Activated CD4-positive, alpha-beta memory T cell treated with anti-CD3 and anti-CD28 coated beads for 36 hours (primary cell): ENCODE measurements at regions not wholly inside any gene's neighbourhood (a gene's known extent, or its start where the extent isn't known, plus 50 kb on each side); places are given as distances from the start of the nearest gene placed in this dataset.
"Not testable (repeated sequence)": the region's sequence is repeated elsewhere in the genome, so short reads cannot be mapped to it uniquely, and the experiment has no call there.

Experiments
- CTCF ChIA-PET: fragments of 350-600 bp; sonication (Branson Sonifier 250); formaldehyde crosslinking; loops from one replicate; lab custom pipeline; 2021; ENCODE audit warnings: antibody characterized with exemption, inconsistent platforms; lab: Charles Lee
- POLR2A ChIA-PET: fragments of 350-600 bp; sonication (Branson Sonifier 250); formaldehyde crosslinking; loops from one replicate; lab custom pipeline; 2021; ENCODE audit warnings: antibody characterized with exemption; lab: Charles Lee
- DNase-seq: peaks from one replicate; pipeline ENCODE4 v3.0.0-alpha.2; 2020
- H3K27ac Mint-ChIP-seq: one replicate; pipeline ENCODE4 v1.8.0; 2021; ENCODE audit warnings: mixed read lengths
- H3K27me3 Mint-ChIP-seq: one replicate; pipeline ENCODE4 v1.8.0; 2021; ENCODE audit warnings: mixed read lengths
- H3K36me3 Mint-ChIP-seq: one replicate; pipeline ENCODE4 v1.8.0; 2021; ENCODE audit warnings: mixed read lengths
- H3K4me1 Mint-ChIP-seq: one replicate; pipeline ENCODE4 v1.8.0; 2021; ENCODE audit warnings: low read depth, mixed read lengths
- H3K4me3 Mint-ChIP-seq: one replicate; pipeline ENCODE4 v1.8.0; 2021; ENCODE audit warnings: mild to moderate bottlenecking, mixed read lengths
- H3K9me3 Mint-ChIP-seq: one replicate; pipeline ENCODE4 v1.8.0; 2021; ENCODE audit warnings: mixed read lengths
- intact Hi-C: fragments of 100-400 bp; cut with micrococcal nuclease; formaldehyde crosslinking; loops from one replicate; pipeline ENCODE4 v1.15.1; 2023

GRCh38 chrX:10989386-10989785 lies 121.7 kb upstream of the HCCS start:
- CTCF ChIA-PET, result no interaction called here
- Mint-ChIP-seq H3K27ac (no peak overlapping the region), H3K9me3 (no peaks in the 10 kb centered on the region), H3K27me3 (no peaks in the 10 kb centered on the region), H3K4me3 (no peak overlapping the region), H3K36me3 (no peaks in the 10 kb centered on the region), H3K4me1 (no peaks in the 10 kb centered on the region)
- intact Hi-C loops, result no loop called here
- POLR2A ChIA-PET, result no interaction called here
- DNase-seq, result no peak

- no peaks in the 10 kb centered on the region for H3K4me1 Mint-ChIP-seq
- intact Hi-C loops, result no loop called here
- H3K27ac Mint-ChIP-seq, result no peak overlapping the region
- ChIA-PET CTCF (no interaction called here), POLR2A (no interaction called here)
- no peak for DNase-seq
- H3K4me3 Mint-ChIP-seq, result no peak overlapping the region
- no peaks in the 10 kb centered on the region for H3K9me3 Mint-ChIP-seq
- no peaks in the 10 kb centered on the region for H3K27me3 Mint-ChIP-seq
- no peaks in the 10 kb centered on the region for H3K36me3 Mint-ChIP-seq
Observed at GRCh38 chrX:10990418-10990817, 120.7 kb upstream of the HCCS start.

- H3K4me1 Mint-ChIP-seq, result no peaks in the 10 kb centered on the region
- DNase-seq, result no peak
- H3K27ac Mint-ChIP-seq, result no peak overlapping the region
- H3K36me3 Mint-ChIP-seq, result no peaks in the 10 kb centered on the region
- no peaks in the 10 kb centered on the region for H3K9me3 Mint-ChIP-seq
- intact Hi-C loops, result no loop called here
- no peak overlapping the region for H3K4me3 Mint-ChIP-seq
- CTCF ChIA-PET, result no interaction called here
- POLR2A ChIA-PET, result no interaction called here
- no peaks in the 10 kb centered on the region for H3K27me3 Mint-ChIP-seq
Observed at GRCh38 chrX:10990976-10991375, 120.2 kb upstream of the HCCS start.

- Mint-ChIP-seq H3K4me3 (no peak overlapping the region), H3K27me3 (no peaks in the 10 kb centered on the region), H3K4me1 (no peaks in the 10 kb centered on the region), H3K27ac (no peak overlapping the region), H3K36me3 (no peaks in the 10 kb centered on the region), H3K9me3 (no peaks in the 10 kb centered on the region)
- intact Hi-C loops, result no loop called here
- POLR2A ChIA-PET, result no interaction called here
- CTCF ChIA-PET, result no interaction called here
- DNase-seq, result no peak
Observed at GRCh38 chrX:10992110-10992509, 119.0 kb upstream of the HCCS start.

GRCh38 chrX:11007076-11007475 lies 104.1 kb upstream of the HCCS start:
- H3K4me1 Mint-ChIP-seq, DNase-seq, POLR2A ChIA-PET, CTCF ChIA-PET, intact Hi-C loops, H3K27me3 Mint-ChIP-seq, H3K36me3 Mint-ChIP-seq, H3K4me3 Mint-ChIP-seq, H3K9me3 Mint-ChIP-seq, H3K27ac Mint-ChIP-seq: not testable (repeated sequence)

GRCh38 chrX:11010476-11010875 lies 100.7 kb upstream of the HCCS start:
- Mint-ChIP-seq H3K27ac (no peak overlapping the region), H3K4me1 (no peaks in the 10 kb centered on the region), H3K36me3 (no peaks in the 10 kb centered on the region), H3K4me3 (no peak overlapping the region), H3K9me3 (peaks cover 2% of the 10 kb centered on the region), H3K27me3 (no peaks in the 10 kb centered on the region)
- ChIA-PET POLR2A (no interaction called here), CTCF (no interaction called here)
- intact Hi-C loops, result no loop called here
- no peak for DNase-seq

GRCh38 chrX:11016728-11017127 lies 94.4 kb upstream of the HCCS start:
- Mint-ChIP-seq H3K4me1 (no peaks in the 10 kb centered on the region), H3K27ac (no peak overlapping the region), H3K4me3 (no peak overlapping the region), H3K36me3 (no peaks in the 10 kb centered on the region), H3K9me3 (no peaks in the 10 kb centered on the region), H3K27me3 (no peaks in the 10 kb centered on the region)
- intact Hi-C loops, result no loop called here
- CTCF ChIA-PET, result no interaction called here
- no peak for DNase-seq
- POLR2A ChIA-PET, result no interaction called here

- POLR2A ChIA-PET, intact Hi-C loops: not testable (repeated sequence)
Observed at GRCh38 chrX:11022588-11022987, 88.5 kb upstream of the HCCS start.

GRCh38 chrX:11039926-11040325 lies 71.2 kb upstream of the HCCS start:
- POLR2A ChIA-PET, result no interaction called here
- no peaks in the 10 kb centered on the region for H3K36me3 Mint-ChIP-seq
- no peak for DNase-seq
- CTCF ChIA-PET, result no interaction called here
- no peaks in the 10 kb centered on the region for H3K4me1 Mint-ChIP-seq
- no peak overlapping the region for H3K27ac Mint-ChIP-seq
- H3K4me3 Mint-ChIP-seq, result no peak overlapping the region
- H3K9me3 Mint-ChIP-seq, result peaks cover 2% of the 10 kb centered on the region
- intact Hi-C loops, result no loop called here
- no peaks in the 10 kb centered on the region for H3K27me3 Mint-ChIP-seq

More at GRCh38 chrX:11022588-11022987, 88.5 kb upstream of the HCCS start:
- H3K4me1 Mint-ChIP-seq, H3K27me3 Mint-ChIP-seq, H3K36me3 Mint-ChIP-seq, DNase-seq, CTCF ChIA-PET, H3K4me3 Mint-ChIP-seq, H3K27ac Mint-ChIP-seq, H3K9me3 Mint-ChIP-seq: not testable (repeated sequence)

GRCh38 chrX:11040405-11040804 lies 70.7 kb upstream of the HCCS start:
- H3K4me1 Mint-ChIP-seq, result no peaks in the 10 kb centered on the region
- POLR2A ChIA-PET, result no interaction called here
- DNase-seq, result no peak
- H3K27ac Mint-ChIP-seq, result no peak overlapping the region
- no peaks in the 10 kb centered on the region for H3K27me3 Mint-ChIP-seq
- H3K9me3 Mint-ChIP-seq, result peaks cover 3% of the 10 kb centered on the region
- CTCF ChIA-PET, result no interaction called here
- H3K4me3 Mint-ChIP-seq, result no peak overlapping the region
- intact Hi-C loops, result no loop called here
- H3K36me3 Mint-ChIP-seq, result no peaks in the 10 kb centered on the region

- Mint-ChIP-seq H3K4me1 (no peaks in the 10 kb centered on the region), H3K4me3 (no peak overlapping the region), H3K27ac (no peak overlapping the region), H3K9me3 (peaks cover 4% of the 10 kb centered on the region), H3K27me3 (no peaks in the 10 kb centered on the region), H3K36me3 (no peaks in the 10 kb centered on the region)
- ChIA-PET POLR2A (no interaction called here), CTCF (no interaction called here)
- DNase-seq, result no peak
- intact Hi-C loops, result no loop called here
Observed at GRCh38 chrX:11040996-11041395, 70.1 kb upstream of the HCCS start.

GRCh38 chrX:11050013-11050412 lies 61.1 kb upstream of the HCCS start:
- H3K27me3 Mint-ChIP-seq, result no peaks in the 10 kb centered on the region
- H3K36me3 Mint-ChIP-seq, result no peaks in the 10 kb centered on the region
- H3K4me1 Mint-ChIP-seq, result no peaks in the 10 kb centered on the region
- intact Hi-C loops, result no loop called here
- DNase-seq, result no peak
- H3K9me3 Mint-ChIP-seq, result peaks cover 6% of the 10 kb centered on the region
- no peak overlapping the region for H3K27ac Mint-ChIP-seq
- POLR2A ChIA-PET, result no interaction called here
- CTCF ChIA-PET, result no interaction called here
- H3K4me3 Mint-ChIP-seq, result no peak overlapping the region

- Mint-ChIP-seq H3K27ac (no peak overlapping the region), H3K9me3 (no peaks in the 10 kb centered on the region), H3K36me3 (no peaks in the 10 kb centered on the region), H3K27me3 (no peaks in the 10 kb centered on the region), H3K4me3 (no peak overlapping the region), H3K4me1 (no peaks in the 10 kb centered on the region)
- intact Hi-C loops, result no loop called here
- CTCF ChIA-PET, result no interaction called here
- POLR2A ChIA-PET, result no interaction called here
- no peak for DNase-seq
Observed at GRCh38 chrX:11053351-11053750, 57.8 kb upstream of the HCCS start.
